ENCODE measurements at regions not wholly inside any gene's neighbourhood (a gene's known extent, or its start where the extent isn't known, plus 50 kb on each side); places are given as distances from the start of the nearest gene placed in this dataset.
A peak's percentile ranks its signal among the peaks of the same experiment; 100 is the strongest.

- DNase-seq (ENCODE audit: low spot score) = no peak
Observed at GRCh38 chr12:89187507-89187906, 164.8 kb downstream of the DUSP6 start.

GRCh38 chr12:89185889-89186288, 166.4 kb downstream of the DUSP6 start:
- DNase-seq (ENCODE audit: low spot score) = no peak

- DNase-seq (ENCODE audit: low spot score) = no peak
Observed at GRCh38 chr12:89185181-89185580, 167.1 kb downstream of the DUSP6 start.

GRCh38 chr12:89183985-89184435, 168.3 kb downstream of the DUSP6 start:
- no peak for DNase-seq (ENCODE audit: low spot score)

- no peak for DNase-seq (ENCODE audit: low spot score)
Observed at GRCh38 chr12:89181271-89181920, 170.9 kb downstream of the DUSP6 start.

- no peak for DNase-seq (ENCODE audit: low spot score)
Observed at GRCh38 chr12:89180496-89180895, 171.8 kb downstream of the DUSP6 start.

- DNase-seq (ENCODE audit: low spot score) = peak; percentile 42
Observed at GRCh38 chr12:89179983-89180382, 172.3 kb downstream of the DUSP6 start.

GRCh38 chr12:89179245-89179644, 173.1 kb downstream of the DUSP6 start:
- no peak for DNase-seq (ENCODE audit: low spot score)

GRCh38 chr12:89177802-89178395, 174.4 kb downstream of the DUSP6 start:
- DNase-seq (ENCODE audit: low spot score) = no peak

- DNase-seq (ENCODE audit: low spot score) = no peak
Observed at GRCh38 chr12:89176676-89177075, 175.6 kb downstream of the DUSP6 start.

GRCh38 chr12:89173678-89174077, 178.6 kb downstream of the DUSP6 start:
- no peak for DNase-seq (ENCODE audit: low spot score)

- no peak for DNase-seq (ENCODE audit: low spot score)
Observed at GRCh38 chr12:89173096-89173495, 179.2 kb downstream of the DUSP6 start.

- DNase-seq (ENCODE audit: low spot score) = no peak
Observed at GRCh38 chr12:89172224-89172623, 180.1 kb downstream of the DUSP6 start.

GRCh38 chr12:89169321-89169720, 183.0 kb downstream of the DUSP6 start:
- no peak for DNase-seq (ENCODE audit: low spot score)

- DNase-seq (ENCODE audit: low spot score) = no peak
Observed at GRCh38 chr12:89167986-89168385, 184.3 kb downstream of the DUSP6 start.

- DNase-seq (ENCODE audit: low spot score) = no peak
Observed at GRCh38 chr12:89166525-89166934, 185.8 kb downstream of the DUSP6 start.

GRCh38 chr12:89166121-89166520, 186.2 kb downstream of the DUSP6 start:
- no peak for DNase-seq (ENCODE audit: low spot score)

GRCh38 chr12:89165703-89166102, 186.6 kb downstream of the DUSP6 start:
- no peak for DNase-seq (ENCODE audit: low spot score)

GRCh38 chr12:89163918-89164317, 188.4 kb downstream of the DUSP6 start:
- DNase-seq (ENCODE audit: low spot score) = no peak

GRCh38 chr12:89162589-89163261, 189.6 kb downstream of the DUSP6 start:
- DNase-seq (ENCODE audit: low spot score) = peak; percentile 29

GRCh38 chr12:89161557-89161956, 190.7 kb downstream of the DUSP6 start:
- DNase-seq (ENCODE audit: low spot score) = no peak

GRCh38 chr12:89160716-89161123, 191.6 kb downstream of the DUSP6 start:
- DNase-seq (ENCODE audit: low spot score) = peak; percentile 5

GRCh38 chr12:89157413-89157812, 194.9 kb downstream of the DUSP6 start:
- DNase-seq (ENCODE audit: low spot score) = no peak
